HEK293T (cell line): ENCODE measurements at regions not wholly inside any gene's neighbourhood (a gene's known extent, or its start where the extent isn't known, plus 50 kb on each side); places are given as distances from the start of the nearest gene placed in this dataset.

Experiments
- ARNT ChIP-seq: fragments of 450-650 bp; IDR thresholded peaks from 2 replicates; pipeline ENCODE4 v1.6.1; 2017; ENCODE audit warnings: mild to moderate bottlenecking
- BHLHE40 ChIP-seq: fragments of 450-650 bp; IDR thresholded peaks from 2 replicates; pipeline ENCODE4 v1.6.1; 2016; ENCODE audit warnings: mild to moderate bottlenecking, moderate library complexity, borderline replicate concordance
- CTBP1 ChIP-seq: fragments of 450-650 bp; IDR thresholded peaks from 2 replicates; pipeline ENCODE4 v1.6.1; 2016; ENCODE audit warnings: borderline replicate concordance
- ELF4 ChIP-seq: fragments of 450-650 bp; IDR thresholded peaks from 2 replicates; pipeline ENCODE4 v1.6.1; 2017; ENCODE audit warnings: antibody characterized with exemption
- FOXM1 ChIP-seq: fragments of 450-650 bp; IDR thresholded peaks from 2 replicates; pipeline ENCODE4 v1.6.1; 2017; ENCODE audit warnings: mild to moderate bottlenecking, borderline replicate concordance
- HDGF ChIP-seq: fragments of 450-650 bp; IDR thresholded peaks from 2 replicates; pipeline ENCODE4 v1.6.1; 2017; ENCODE audit warnings: antibody characterized with exemption, borderline replicate concordance
- SUZ12 ChIP-seq: fragments of 450-650 bp; IDR thresholded peaks from 2 replicates; pipeline ENCODE4 v1.6.1; 2016; ENCODE audit warnings: mild to moderate bottlenecking
- TARDBP ChIP-seq: fragments of 450-650 bp; IDR thresholded peaks from 2 replicates; pipeline ENCODE4 v1.6.1; 2016
- ZNF384 ChIP-seq: fragments of 450-650 bp; IDR thresholded peaks from 2 replicates; pipeline ENCODE4 v1.6.1; 2016

- TF ChIP-seq TARDBP (no peak), ZNF384 (no peak), SUZ12 (no peak), FOXM1 (no peak), BHLHE40 (no peak), ARNT (no peak), HDGF (no peak), CTBP1 (no peak), ELF4 (no peak)
Measured at GRCh38 chr14:30402846-30403245, 156.1 kb upstream of the G2E3 start.
